ENCODE measurements at regions not wholly inside any gene's neighbourhood (a gene's known extent, or its start where the extent isn't known, plus 50 kb on each side); places are given as distances from the start of the nearest gene placed in this dataset.

- no peak for TF ChIP-seq CTCF (IDR thresholded peaks at IDR 0.05; ENCODE audit: insufficient read depth, low read length, poor library complexity, severe bottlenecking)
- TF ChIP-seq EZH2phosphoT487 (conservative IDR thresholded peaks at IDR 0.05; ENCODE audit: low read length), result no peak
Observed at GRCh38 chr14:101185946-101186345, 282.4 kb upstream of the RTL1 start.
